ENCODE measurements at regions not wholly inside any gene's neighbourhood (a gene's known extent, or its start where the extent isn't known, plus 50 kb on each side); places are given as distances from the start of the nearest gene placed in this dataset.

- TF ChIP-seq POLR2AphosphoS5 (IDR thresholded peaks at IDR 0.05; ENCODE audit: low read depth) (no peak), SPI1 (IDR thresholded peaks at IDR 0.05; ENCODE audit: borderline replicate concordance, low read depth) (no peak), GABPA (IDR thresholded peaks at IDR 0.05; ENCODE audit: low read depth) (no peak)
- Histone ChIP-seq H3K27me3 (ENCODE audit: insufficient read depth, poor library complexity, severe bottlenecking) (no peaks in the 10 kb centered on the region), H3K27ac (replicated peaks) (peak overlapping the region; percentile 44; the same call in 1 of the 2 replicates), H3K4me3 (replicated peaks; ENCODE audit: insufficient read depth, low read length) (no peak overlapping the region)
- peak; percentile 16 to 32 for DNase-seq (ENCODE audit: low read depth in 1 of 2, low spot score in 1 of 2)
These were observed 128.0 kb downstream of the PSMG1 start for GRCh38 chr21:39055167-39055767.

GRCh38 chr21:39054066-39054465 lies 129.2 kb downstream of the PSMG1 start:
- TF ChIP-seq GABPA (IDR thresholded peaks at IDR 0.05; ENCODE audit: low read depth), result no peak
- TF ChIP-seq POLR2AphosphoS5 (IDR thresholded peaks at IDR 0.05; ENCODE audit: low read depth), result no peak
- TF ChIP-seq REST (IDR thresholded peaks at IDR 0.05; ENCODE audit: insufficient replicate concordance, low read depth), result no peak
- TF ChIP-seq CTCF (IDR thresholded peaks at IDR 0.05; ENCODE audit: insufficient read depth, low read length), result no peak
- TF ChIP-seq SPI1 (IDR thresholded peaks at IDR 0.05; ENCODE audit: borderline replicate concordance, low read depth), result no peak
- Histone ChIP-seq H3K4me3 (replicated peaks; ENCODE audit: insufficient read depth, low read length) (no peak overlapping the region), H3K27me3 (ENCODE audit: insufficient read depth, poor library complexity, severe bottlenecking) (no peaks in the 10 kb centered on the region), H3K27ac (replicated peaks) (no peak overlapping the region)
- no peak for DNase-seq (ENCODE audit: low read depth in 1 of 2, low spot score in 1 of 2)

GRCh38 chr21:39053126-39053525 lies 130.1 kb downstream of the PSMG1 start:
- Histone ChIP-seq H3K27ac (replicated peaks) (no peak overlapping the region), H3K4me3 (replicated peaks; ENCODE audit: insufficient read depth, low read length) (no peak overlapping the region), H3K27me3 (ENCODE audit: insufficient read depth, poor library complexity, severe bottlenecking) (no peaks in the 10 kb centered on the region)
- no peak for TF ChIP-seq REST (IDR thresholded peaks at IDR 0.05; ENCODE audit: insufficient replicate concordance, low read depth)
- no peak for TF ChIP-seq GABPA (IDR thresholded peaks at IDR 0.05; ENCODE audit: low read depth)
- no peak for TF ChIP-seq CTCF (IDR thresholded peaks at IDR 0.05; ENCODE audit: insufficient read depth, low read length)
- no peak for TF ChIP-seq POLR2AphosphoS5 (IDR thresholded peaks at IDR 0.05; ENCODE audit: low read depth)
- TF ChIP-seq SPI1 (IDR thresholded peaks at IDR 0.05; ENCODE audit: borderline replicate concordance, low read depth), result no peak
- DNase-seq (ENCODE audit: low read depth in 1 of 2, low spot score in 1 of 2), result no peak

- Histone ChIP-seq H3K27ac (replicated peaks) (no peak overlapping the region), H3K27me3 (ENCODE audit: insufficient read depth, poor library complexity, severe bottlenecking) (no peaks in the 10 kb centered on the region), H3K4me3 (replicated peaks; ENCODE audit: insufficient read depth, low read length) (no peak overlapping the region)
- no peak for DNase-seq (ENCODE audit: low read depth in 1 of 2, low spot score in 1 of 2)
- TF ChIP-seq SPI1 (IDR thresholded peaks at IDR 0.05; ENCODE audit: borderline replicate concordance, low read depth) (no peak), CTCF (IDR thresholded peaks at IDR 0.05; ENCODE audit: insufficient read depth, low read length) (no peak), REST (IDR thresholded peaks at IDR 0.05; ENCODE audit: insufficient replicate concordance, low read depth) (no peak), POLR2AphosphoS5 (IDR thresholded peaks at IDR 0.05; ENCODE audit: low read depth) (no peak), GABPA (IDR thresholded peaks at IDR 0.05; ENCODE audit: low read depth) (no peak)
These were observed 130.5 kb downstream of the PSMG1 start for GRCh38 chr21:39052718-39053117.

Data from HL-60 (cell line).